ENCODE measurements at regions not wholly inside any gene's neighbourhood (a gene's known extent, or its start where the extent isn't known, plus 50 kb on each side); places are given as distances from the start of the nearest gene placed in this dataset.
"Not testable (repeated sequence)": the region's sequence is repeated elsewhere in the genome, so short reads cannot be mapped to it uniquely, and the experiment has no call there.

DNA sequence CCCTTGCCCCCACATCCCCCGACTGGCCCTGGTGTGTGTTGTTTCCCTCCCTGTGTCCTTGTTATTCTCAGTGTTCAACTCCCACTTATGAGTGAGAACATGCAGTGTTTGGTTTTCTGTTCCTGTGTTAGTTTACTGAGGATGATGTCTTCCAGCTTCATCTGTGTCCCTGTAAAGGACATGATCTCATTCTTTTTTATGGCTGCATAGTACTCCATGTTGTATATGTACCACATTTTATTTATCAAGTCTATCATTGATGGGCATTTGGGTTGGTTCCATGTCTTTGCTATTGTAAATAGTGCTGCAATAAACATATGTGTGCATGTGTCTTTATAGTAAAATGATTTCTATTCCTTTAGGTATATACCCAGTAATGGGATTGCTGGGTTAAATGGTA, 147.2 kb downstream of the CYB561 start:
- not testable (repeated sequence) for TF ChIP-seq RBM34 (IDR thresholded peaks at IDR 0.05; ENCODE audit: borderline replicate concordance, insufficient read depth, low read length); NBN (IDR thresholded peaks at IDR 0.05; ENCODE audit: low read depth); SMC3 (conservative IDR thresholded peaks at IDR 0.05; ENCODE audit: insufficient read depth, low read depth, low read length); ZNF12 (CRISPR knock-in tag; IDR thresholded peaks at IDR 0.05)
